Breast epithelium (tissue), 3 donors: ENCODE measurements at regions not wholly inside any gene's neighbourhood (a gene's known extent, or its start where the extent isn't known, plus 50 kb on each side); places are given as distances from the start of the nearest gene placed in this dataset.

ENCODE experiments used
- CTCF ChIP-seq, 3 donors: fragments of 450-650 bp; IDR thresholded peaks; one replicate each; pipeline ENCODE4 v1.5.1; 2016 to 2017; ENCODE audit warnings: antibody characterized with exemption in 3 of 3, mild to moderate bottlenecking in 3 of 3, moderate library complexity in 3 of 3
- POLR2A ChIP-seq: fragments of 450-650 bp; IDR thresholded peaks from one replicate; pipeline ENCODE4 v1.6.1; 2016; ENCODE audit warnings: antibody characterized with exemption, mild to moderate bottlenecking, moderate library complexity
- POLR2AphosphoS5 ChIP-seq, 3 donors: sonication (generic); formaldehyde crosslinking; IDR thresholded peaks; one replicate each; pipeline ENCODE4 v1.6.1; 2017; ENCODE audit warnings: antibody characterized with exemption in 3 of 3

GRCh38 chr5:124104344-124104743 is 592.4 kb downstream of the CSNK1G3 start:
- TF ChIP-seq CTCF (IDR thresholded peaks at IDR 0.05), result no peak
- TF ChIP-seq POLR2A, result no peak
- TF ChIP-seq POLR2AphosphoS5 (IDR thresholded peaks at IDR 0.05), result no peak
